ENCODE measurements at regions not wholly inside any gene's neighbourhood (a gene's known extent, or its start where the extent isn't known, plus 50 kb on each side); places are given as distances from the start of the nearest gene placed in this dataset.

- Histone ChIP-seq H4K20me1 (ENCODE audit: insufficient read depth, low read length) (no peaks in the 10 kb centered on the region), H3K36me3 (ENCODE audit: insufficient read depth, low read length) (no peaks in the 10 kb centered on the region), H3K4me3 (ENCODE audit: low read depth, low read length, poor library complexity, severe bottlenecking) (no peak overlapping the region), H3K9me3 (ENCODE audit: low read length) (no peaks in the 10 kb centered on the region), H3K9ac (ENCODE audit: low read length) (no peak overlapping the region), H3K27ac (ENCODE audit: low read depth, low read length, poor library complexity, severe bottlenecking) (no peak overlapping the region), H3F3A (ENCODE audit: insufficient read depth, low read length) (no peaks in the 10 kb centered on the region), H2AFZ (ENCODE audit: low read length) (no peak overlapping the region), H3K4me2 (ENCODE audit: low read length) (no peak overlapping the region), H3K27me3 (ENCODE audit: insufficient read depth, low read length) (no peaks in the 10 kb centered on the region), H3K79me2 (ENCODE audit: insufficient read depth, low read length) (no peaks in the 10 kb centered on the region), H3K9me2 (ENCODE audit: low read depth, low read length) (no peaks in the 10 kb centered on the region), H3K4me1 (ENCODE audit: insufficient read depth, low read length, severe bottlenecking) (no peaks in the 10 kb centered on the region)
- TF ChIP-seq EZH2 (IDR thresholded peaks at IDR 0.05; ENCODE audit: borderline replicate concordance, low read length) (no peak), CTCF (IDR thresholded peaks at IDR 0.05; ENCODE audit: low read length) (no peak)
Observed at GRCh38 chr16:26344976-26345375, 653.2 kb downstream of the HS3ST4 start.

GRCh38 chr16:26345966-26346365 is 654.2 kb downstream of the HS3ST4 start:
- Histone ChIP-seq H3K4me1 (ENCODE audit: insufficient read depth, low read length, severe bottlenecking) (no peaks in the 10 kb centered on the region), H3K9me3 (ENCODE audit: low read length) (no peaks in the 10 kb centered on the region), H3K4me2 (ENCODE audit: low read length) (no peak overlapping the region), H3F3A (ENCODE audit: insufficient read depth, low read length) (no peaks in the 10 kb centered on the region), H3K27me3 (ENCODE audit: insufficient read depth, low read length) (no peaks in the 10 kb centered on the region), H3K9ac (ENCODE audit: low read length) (no peak overlapping the region), H3K4me3 (ENCODE audit: low read depth, low read length, poor library complexity, severe bottlenecking) (no peak overlapping the region), H2AFZ (ENCODE audit: low read length) (no peak overlapping the region), H3K79me2 (ENCODE audit: insufficient read depth, low read length) (no peaks in the 10 kb centered on the region), H4K20me1 (ENCODE audit: insufficient read depth, low read length) (no peaks in the 10 kb centered on the region), H3K9me2 (ENCODE audit: low read depth, low read length) (no peaks in the 10 kb centered on the region), H3K36me3 (ENCODE audit: insufficient read depth, low read length) (no peaks in the 10 kb centered on the region), H3K27ac (ENCODE audit: low read depth, low read length, poor library complexity, severe bottlenecking) (no peak overlapping the region)
- TF ChIP-seq CTCF (IDR thresholded peaks at IDR 0.05; ENCODE audit: low read length) = no peak
- TF ChIP-seq EZH2 (IDR thresholded peaks at IDR 0.05; ENCODE audit: borderline replicate concordance, low read length) = no peak

- H3K4me2 ChIP-seq (ENCODE audit: low read length) = no peak overlapping the region
- no peaks in the 10 kb centered on the region for H4K20me1 ChIP-seq (ENCODE audit: insufficient read depth, low read length)
- no peaks in the 10 kb centered on the region for H3K4me1 ChIP-seq (ENCODE audit: insufficient read depth, low read length, severe bottlenecking)
- no peaks in the 10 kb centered on the region for H3F3A ChIP-seq (ENCODE audit: insufficient read depth, low read length)
- H3K79me2 ChIP-seq (ENCODE audit: insufficient read depth, low read length) = no peaks in the 10 kb centered on the region
- TF ChIP-seq CTCF (IDR thresholded peaks at IDR 0.05; ENCODE audit: low read length) (no peak), EZH2 (IDR thresholded peaks at IDR 0.05; ENCODE audit: borderline replicate concordance, low read length) (no peak)
- H3K9me3 ChIP-seq (ENCODE audit: low read length) = no peaks in the 10 kb centered on the region
- H3K9ac ChIP-seq (ENCODE audit: low read length) = no peak overlapping the region
- no peaks in the 10 kb centered on the region for H3K36me3 ChIP-seq (ENCODE audit: insufficient read depth, low read length)
- no peaks in the 10 kb centered on the region for H3K27me3 ChIP-seq (ENCODE audit: insufficient read depth, low read length)
- no peak overlapping the region for H3K4me3 ChIP-seq (ENCODE audit: low read depth, low read length, poor library complexity, severe bottlenecking)
- no peak overlapping the region for H3K27ac ChIP-seq (ENCODE audit: low read depth, low read length, poor library complexity, severe bottlenecking)
- H2AFZ ChIP-seq (ENCODE audit: low read length) = no peak overlapping the region
- H3K9me2 ChIP-seq (ENCODE audit: low read depth, low read length) = no peaks in the 10 kb centered on the region
Observed at GRCh38 chr16:26348095-26348494, 656.3 kb downstream of the HS3ST4 start.
